Parathyroid adenoma (tissue), 2 donors: ENCODE measurements at regions not wholly inside any gene's neighbourhood (a gene's known extent, or its start where the extent isn't known, plus 50 kb on each side); places are given as distances from the start of the nearest gene placed in this dataset.

Source experiments
- H2AFZ ChIP-seq: fragments of 300-600 bp; sonication (generic); one replicate; pipeline ENCODE4 v1.7.0; 2017; ENCODE audit warnings: antibody characterized with exemption, mild to moderate bottlenecking
- H3K27ac ChIP-seq: fragments of 300-600 bp; sonication (generic); one replicate; pipeline ENCODE4 v1.7.0; 2017
- H3K27me3 ChIP-seq: fragments of 300-600 bp; sonication (generic); one replicate; pipeline ENCODE4 v1.7.0; 2017; ENCODE audit warnings: low read length; ENCODE audit not compliant: control insufficient read depth, insufficient read depth
- H3K36me3 ChIP-seq: fragments of 300-600 bp; sonication (generic); one replicate; pipeline ENCODE4 v1.7.0; 2017; ENCODE audit warnings: low read length; ENCODE audit not compliant: control insufficient read depth, insufficient read depth
- H3K4me1 ChIP-seq: fragments of 300-600 bp; sonication (generic); one replicate; pipeline ENCODE4 v1.7.0; 2017; ENCODE audit warnings: control low read depth
- H3K4me2 ChIP-seq: fragments of 300-600 bp; sonication (generic); one replicate; pipeline ENCODE4 v1.7.0; 2017; ENCODE audit warnings: low read length
- H3K4me3 ChIP-seq: fragments of 300-600 bp; sonication (generic); one replicate; pipeline ENCODE4 v1.7.0; 2017; ENCODE audit warnings: low read depth, low read length
- H3K79me2 ChIP-seq: fragments of 300-600 bp; sonication (generic); one replicate; pipeline ENCODE4 v1.7.0; 2017; ENCODE audit warnings: control low read depth
- H3K9ac ChIP-seq: fragments of 300-600 bp; sonication (generic); one replicate; pipeline ENCODE4 v1.7.0; 2017; ENCODE audit warnings: mild to moderate bottlenecking
- H3K9me3 ChIP-seq: fragments of 300-600 bp; sonication (generic); one replicate; pipeline ENCODE4 v1.7.0; 2017; ENCODE audit warnings: low read length; ENCODE audit not compliant: control insufficient read depth
- CTCF ChIP-seq: fragments of 300-600 bp; sonication (generic); IDR thresholded peaks from one replicate; pipeline ENCODE4 v1.7.0; 2017; ENCODE audit warnings: antibody characterized with exemption, mild to moderate bottlenecking
- donor health status: primary hyperparathyroidism.

- no peak overlapping the region for H3K27ac ChIP-seq
- H2AFZ ChIP-seq, result no peak overlapping the region
- H3K9ac ChIP-seq, result no peak overlapping the region
- no peaks in the 10 kb centered on the region for H3K79me2 ChIP-seq
- H3K4me2 ChIP-seq, result no peak overlapping the region
- no peaks in the 10 kb centered on the region for H3K36me3 ChIP-seq
- H3K9me3 ChIP-seq, result no peaks in the 10 kb centered on the region
- H3K4me1 ChIP-seq, result no peaks in the 10 kb centered on the region
- no peak for TF ChIP-seq CTCF
- no peak overlapping the region for H3K4me3 ChIP-seq
- no peaks in the 10 kb centered on the region for H3K27me3 ChIP-seq
Measured at GRCh38 chr1:209154912-209155311, 428.6 kb upstream of the CAMK1G start.

- no peak overlapping the region for H3K4me3 ChIP-seq
- no peak overlapping the region for H2AFZ ChIP-seq
- TF ChIP-seq CTCF, result no peak
Measured at GRCh38 chr1:209155546-209155945, 428.0 kb upstream of the CAMK1G start.

GRCh38 chr1:209156991-209157390, 426.5 kb upstream of the CAMK1G start:
- Histone ChIP-seq H3K4me2 (no peak overlapping the region), H3K36me3 (no peaks in the 10 kb centered on the region), H3K4me1 (no peaks in the 10 kb centered on the region), H3K9ac (no peak overlapping the region), H3K27me3 (no peaks in the 10 kb centered on the region), H3K9me3 (no peaks in the 10 kb centered on the region), H3K27ac (no peak overlapping the region), H3K79me2 (no peaks in the 10 kb centered on the region), H2AFZ (no peak overlapping the region), H3K4me3 (no peak overlapping the region)
- no peak for TF ChIP-seq CTCF

More at GRCh38 chr1:209155546-209155945, 428.0 kb upstream of the CAMK1G start:
- H3K4me2 ChIP-seq, result no peak overlapping the region
- no peak overlapping the region for H3K9ac ChIP-seq
- H3K79me2 ChIP-seq, result no peaks in the 10 kb centered on the region
- no peaks in the 10 kb centered on the region for H3K4me1 ChIP-seq
- no peaks in the 10 kb centered on the region for H3K27me3 ChIP-seq
- H3K27ac ChIP-seq, result no peak overlapping the region
- no peaks in the 10 kb centered on the region for H3K36me3 ChIP-seq
- H3K9me3 ChIP-seq, result no peaks in the 10 kb centered on the region

- Histone ChIP-seq H3K4me2 (no peak overlapping the region), H3K79me2 (no peaks in the 10 kb centered on the region), H3K9me3 (no peaks in the 10 kb centered on the region), H3K27me3 (no peaks in the 10 kb centered on the region), H3K36me3 (no peaks in the 10 kb centered on the region), H2AFZ (no peak overlapping the region), H3K27ac (no peak overlapping the region), H3K9ac (no peak overlapping the region), H3K4me3 (no peak overlapping the region), H3K4me1 (no peaks in the 10 kb centered on the region)
- TF ChIP-seq CTCF, result no peak
Measured at GRCh38 chr1:209157546-209158249, 425.8 kb upstream of the CAMK1G start.

- Histone ChIP-seq H3K4me3 (no peak overlapping the region), H3K27ac (no peak overlapping the region), H3K79me2 (no peaks in the 10 kb centered on the region), H3K4me1 (no peaks in the 10 kb centered on the region), H3K4me2 (no peak overlapping the region), H3K9me3 (no peaks in the 10 kb centered on the region), H3K36me3 (no peaks in the 10 kb centered on the region), H2AFZ (no peak overlapping the region), H3K9ac (no peak overlapping the region), H3K27me3 (no peaks in the 10 kb centered on the region)
- TF ChIP-seq CTCF, result no peak
Measured at GRCh38 chr1:209158851-209159250, 424.7 kb upstream of the CAMK1G start.
